ENCODE measurements at regions not wholly inside any gene's neighbourhood (a gene's known extent, or its start where the extent isn't known, plus 50 kb on each side); places are given as distances from the start of the nearest gene placed in this dataset.

DNA sequence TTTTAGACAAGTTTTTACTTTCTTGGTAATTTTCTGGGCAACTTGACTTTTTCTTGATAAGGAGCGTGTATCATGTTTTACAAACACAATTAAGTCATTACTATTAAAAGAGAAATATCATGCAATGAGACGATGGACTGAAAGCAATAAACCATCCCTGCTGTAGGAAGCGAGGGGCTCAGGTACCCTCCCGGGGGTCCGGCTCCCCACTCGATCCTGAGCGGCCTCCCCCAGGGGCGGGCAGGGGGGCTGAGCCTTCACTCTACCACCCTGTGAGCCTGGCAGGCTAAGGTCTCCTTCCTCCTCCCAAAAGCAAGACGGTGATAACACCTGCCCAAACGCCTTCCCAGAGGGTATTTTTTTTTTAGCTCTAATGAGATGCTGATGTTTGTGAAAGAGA is 51.8 kb upstream of the ADGRA1 start:
- no peak for DNase-seq

DNA sequence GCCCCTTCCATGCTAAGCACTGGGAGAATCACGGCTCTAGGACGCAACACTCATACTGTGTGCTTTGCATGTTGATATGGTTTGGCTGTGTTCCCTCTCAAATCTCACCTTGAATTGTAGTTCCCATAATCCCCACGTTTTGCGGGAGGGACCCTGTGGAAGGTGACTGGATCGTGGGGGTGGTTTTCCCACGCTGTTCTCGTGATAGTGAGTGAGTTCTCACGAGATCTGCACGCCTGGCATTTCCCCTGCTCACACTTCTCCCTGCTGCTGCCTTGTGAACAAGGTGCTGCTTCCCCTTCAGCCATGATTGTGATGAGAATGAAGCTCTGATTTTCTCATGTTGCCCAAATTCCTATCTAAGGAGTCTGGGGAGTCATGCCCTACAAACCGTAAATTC is 53.0 kb upstream of the ADGRA1 start:
- DNase-seq: no peak

DNA sequence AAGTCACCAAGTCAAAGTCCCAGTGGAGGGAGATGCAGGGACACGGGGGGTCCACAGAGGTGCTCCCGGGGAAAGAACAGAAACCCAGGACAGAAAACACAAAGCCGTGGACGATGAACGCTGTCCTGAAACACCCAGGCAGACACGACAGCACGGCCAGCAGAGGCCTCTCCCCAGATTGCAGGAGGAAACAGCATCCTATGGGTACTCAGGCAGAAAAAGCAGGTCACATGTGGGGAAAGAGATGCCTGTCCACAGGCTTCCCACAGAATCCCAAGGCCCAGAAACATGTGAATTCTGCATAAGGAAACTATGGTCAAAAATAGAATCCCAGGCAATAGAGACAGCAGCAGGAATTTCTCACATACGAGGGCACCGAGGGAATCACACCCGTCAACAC is 53.6 kb upstream of the ADGRA1 start:
- peak; percentile 75 for DNase-seq

DNA sequence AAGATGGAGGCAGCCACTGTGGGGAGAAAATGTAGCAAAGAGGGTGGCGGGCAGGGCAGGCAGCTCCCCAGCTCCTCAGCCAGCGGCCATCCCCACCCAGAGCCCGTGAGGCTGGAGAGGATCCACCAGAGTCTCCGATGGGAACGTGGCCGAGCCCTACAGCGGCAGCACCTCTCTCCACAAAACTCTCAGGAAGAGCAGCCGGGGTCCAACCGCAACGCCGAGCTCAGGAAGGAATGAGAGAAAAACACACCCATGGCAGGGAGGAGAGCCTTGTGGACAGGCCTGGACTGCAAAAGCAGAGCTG is 54.0 kb upstream of the ADGRA1 start:
- no peak for DNase-seq

DNA sequence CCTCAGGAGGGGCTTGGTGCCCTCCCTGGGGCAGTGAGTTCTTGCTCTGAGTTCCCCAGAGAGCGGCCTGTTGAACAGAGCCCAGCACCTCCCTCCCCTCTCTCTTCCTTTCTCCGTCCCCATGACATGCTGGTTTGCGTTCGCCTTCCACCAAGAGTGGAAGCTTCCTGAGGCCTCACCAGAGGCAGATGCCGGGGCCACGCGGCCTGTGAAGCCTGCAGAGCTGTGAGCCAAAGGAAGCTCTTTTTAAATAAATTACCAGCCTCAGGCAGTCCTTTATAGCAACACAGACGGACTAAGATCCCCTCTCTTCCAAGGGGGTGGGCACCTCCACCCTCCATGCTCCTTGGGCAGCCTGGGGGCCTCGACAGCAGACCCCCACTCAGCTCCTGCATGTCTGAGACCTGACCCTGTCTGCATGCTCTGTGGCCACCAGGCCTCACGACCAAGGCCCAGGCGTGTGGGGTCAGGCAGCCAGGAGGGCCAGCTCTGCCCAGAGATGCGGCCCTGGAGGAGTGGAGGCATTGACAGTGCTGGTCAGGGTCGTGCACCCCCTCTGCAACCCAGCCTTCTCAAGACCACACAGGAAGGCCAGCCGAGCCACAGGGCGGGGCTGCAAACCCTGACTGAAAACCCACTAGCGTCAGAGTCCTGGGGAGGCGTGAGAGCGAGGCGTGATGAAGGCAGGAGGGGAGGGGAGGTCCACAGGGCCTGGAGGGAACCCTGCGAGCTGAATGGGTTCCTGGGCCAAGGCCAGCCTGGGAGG is 54.6 kb upstream of the ADGRA1 start:
- no peak for DNase-seq

DNA sequence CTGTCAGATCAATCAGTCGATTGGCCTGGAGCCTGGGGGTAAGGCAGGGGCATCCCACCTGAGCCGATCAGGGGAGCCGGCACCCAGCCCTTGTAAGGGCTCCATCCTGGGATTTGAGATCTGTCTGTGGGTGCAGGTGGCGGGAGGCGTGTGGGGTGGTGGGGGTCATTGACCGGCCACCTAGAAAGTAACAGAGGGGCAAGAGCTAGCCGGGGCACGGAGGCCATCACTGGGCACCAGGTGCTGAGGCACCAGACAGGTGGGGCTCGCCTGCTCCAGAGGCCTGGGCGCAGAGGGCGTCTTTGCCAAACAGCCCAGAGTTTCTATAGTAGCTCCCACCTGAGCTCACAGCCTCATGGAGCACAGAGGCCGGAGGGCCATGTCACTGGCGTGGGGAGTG is 55.5 kb upstream of the ADGRA1 start:
- no peak for DNase-seq

DNA sequence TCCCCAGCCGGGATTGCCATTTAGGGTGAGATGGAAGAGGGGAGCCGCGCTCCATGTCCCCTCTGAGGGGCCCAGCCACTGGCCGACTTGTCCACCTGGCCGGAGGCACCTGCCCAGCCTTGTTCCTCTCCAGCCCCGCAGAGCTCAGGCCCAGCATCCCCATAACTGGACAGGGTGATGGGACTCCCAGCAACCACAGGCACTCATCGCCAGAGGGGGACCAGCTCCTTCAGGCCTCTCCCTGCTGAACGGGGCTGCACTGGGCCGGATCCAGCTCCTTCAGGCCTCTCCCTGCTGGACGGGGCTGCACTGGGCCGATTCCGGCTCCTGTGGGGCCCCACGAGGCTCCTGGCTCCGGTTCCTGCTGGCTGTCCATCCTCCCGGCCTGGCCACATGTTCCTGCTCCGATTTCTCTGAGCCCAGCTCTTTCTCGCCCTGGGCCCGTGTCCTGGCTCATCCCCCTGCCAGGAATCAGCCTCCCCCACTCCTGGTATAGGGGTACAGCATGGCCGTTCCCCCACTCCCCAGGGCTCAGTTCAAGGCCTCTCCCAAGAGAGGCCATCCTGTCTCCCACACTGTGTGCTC is 56.1 kb upstream of the ADGRA1 start:
- DNase-seq: no peak

DNA sequence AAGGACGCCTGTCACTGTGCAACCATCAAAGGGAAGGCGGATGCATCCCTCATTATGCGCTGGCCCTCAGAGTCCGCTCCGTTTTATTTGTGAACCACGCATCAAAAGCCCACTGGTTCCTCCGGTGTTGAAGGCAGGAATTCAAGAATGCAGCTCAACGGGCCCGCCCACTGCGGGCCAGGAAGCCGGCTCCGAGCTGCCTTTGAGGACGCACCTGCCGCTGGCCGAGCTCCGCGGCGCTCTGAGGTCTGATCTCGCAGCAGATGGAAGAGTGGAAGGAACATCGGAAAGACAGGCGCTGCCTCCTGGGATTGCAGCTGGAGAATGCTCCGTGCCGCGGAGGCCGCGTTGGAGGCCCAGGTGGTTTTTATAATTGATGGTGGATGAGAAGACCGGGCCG is 56.9 kb upstream of the ADGRA1 start:
- DNase-seq: peak; percentile 85

DNA sequence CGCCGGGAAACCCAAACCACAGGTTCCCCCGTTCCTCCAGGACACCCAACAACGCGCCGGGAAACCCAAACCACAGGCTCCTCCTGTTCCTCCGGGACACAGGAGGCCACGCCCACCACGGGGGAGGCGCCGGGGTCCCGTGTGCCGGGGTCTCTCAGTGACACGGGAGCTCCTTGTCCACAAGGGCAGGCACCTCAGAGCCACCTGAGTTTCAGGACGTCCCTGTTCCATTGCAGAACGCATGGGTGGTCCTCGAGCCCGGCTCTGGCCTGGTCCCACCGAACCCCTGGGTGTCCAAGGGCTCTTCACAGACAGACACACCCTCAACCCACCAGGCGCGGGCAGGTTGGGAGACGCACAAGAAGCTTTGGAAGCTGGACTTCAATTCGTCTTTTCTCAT is 57.6 kb upstream of the ADGRA1 start:
- no peak for DNase-seq

DNA sequence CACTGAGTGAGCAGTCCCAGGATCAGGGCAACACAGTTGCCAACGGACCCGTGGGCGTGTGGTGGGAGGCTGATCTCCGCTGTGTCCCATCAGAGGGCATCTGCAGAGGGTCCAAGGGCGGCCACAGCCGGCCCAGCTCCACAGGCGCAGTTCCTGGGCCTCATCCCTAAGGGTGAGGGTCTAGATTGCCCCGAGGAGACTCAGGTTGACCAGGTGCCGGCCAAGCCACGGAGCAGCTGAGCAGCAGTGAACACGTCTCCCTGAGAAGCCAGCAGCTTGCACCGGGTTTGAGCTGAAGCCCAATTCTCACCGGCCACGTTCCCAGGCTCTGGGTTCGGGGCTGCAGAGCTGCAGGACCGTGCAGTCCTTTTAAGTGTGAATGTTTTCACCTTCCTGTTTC is 58.8 kb upstream of the ADGRA1 start:
- DNase-seq: no peak

DNA sequence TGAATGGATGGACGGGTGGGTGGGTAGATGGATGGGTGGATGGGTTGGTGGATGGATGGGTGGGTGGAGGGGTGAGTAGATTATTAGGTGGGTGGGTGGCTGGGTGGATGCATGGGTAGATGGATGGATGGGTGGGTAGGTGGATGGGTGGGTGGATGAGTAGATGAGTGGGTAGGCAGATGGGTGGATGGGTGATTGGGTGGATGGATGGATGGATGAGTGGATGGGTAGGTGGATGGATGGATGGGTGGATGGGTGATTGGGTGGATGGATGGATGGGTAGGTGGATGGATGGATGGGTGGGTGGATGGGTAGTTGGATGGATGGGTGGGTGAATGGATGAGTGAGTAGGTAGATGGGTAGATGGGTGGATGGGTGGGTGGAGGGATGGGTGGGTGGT is 59.6 kb upstream of the ADGRA1 start:
- no peak for DNase-seq

DNA sequence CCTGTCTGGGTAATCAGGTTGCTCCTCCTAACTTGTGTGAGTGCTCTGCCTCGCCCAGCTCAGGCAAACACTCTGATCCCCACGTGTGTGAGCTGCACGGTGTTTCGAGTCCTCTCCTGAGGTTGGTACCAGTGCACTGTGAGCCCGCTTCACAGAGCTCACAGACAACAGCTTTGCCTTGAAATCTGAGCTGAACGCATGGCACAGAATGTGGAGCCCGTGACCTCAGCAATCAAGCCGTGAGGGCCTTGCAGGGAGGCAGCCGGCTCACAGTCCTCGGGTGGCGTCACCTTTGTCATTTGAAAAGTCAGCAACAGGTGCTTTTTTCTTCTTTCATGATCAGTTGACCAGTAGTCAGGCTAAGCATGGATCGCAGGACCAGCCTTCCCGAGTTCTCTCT is 60.2 kb upstream of the ADGRA1 start:
- peak; percentile 49 for DNase-seq

DNA sequence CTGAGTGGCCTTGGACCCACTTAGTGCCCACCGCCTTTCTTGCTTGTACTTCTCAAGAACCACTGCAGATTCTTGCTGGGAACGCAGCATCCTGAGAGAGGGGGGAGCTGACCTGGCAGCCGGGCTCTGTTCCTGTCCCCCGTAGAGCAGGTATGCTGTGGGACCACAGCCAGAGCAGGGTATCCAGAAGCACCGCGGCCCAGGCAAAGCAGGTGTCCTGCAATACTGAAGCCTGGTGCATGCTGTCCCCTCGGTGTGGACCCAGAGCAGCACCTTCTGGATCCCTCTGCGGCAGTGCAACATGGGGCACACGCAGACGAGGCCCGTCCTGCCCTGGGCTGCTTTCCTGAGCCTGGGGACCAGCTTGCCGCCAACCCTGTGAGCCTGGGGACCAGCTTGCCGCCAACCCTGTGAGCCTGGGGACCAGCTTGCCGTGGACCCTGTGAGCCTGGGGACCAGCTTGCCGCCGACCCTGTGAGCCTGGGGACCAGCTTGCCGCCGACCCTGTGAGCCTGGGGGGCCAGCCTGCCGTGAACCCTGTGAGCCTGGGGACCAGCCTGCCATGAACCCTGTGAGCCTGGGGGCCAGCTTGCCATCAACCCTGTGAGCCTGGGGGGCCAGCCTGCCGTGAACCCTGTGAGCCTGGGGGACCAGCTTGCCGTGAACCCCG is 60.9 kb upstream of the ADGRA1 start:
- DNase-seq: no peak

DNA sequence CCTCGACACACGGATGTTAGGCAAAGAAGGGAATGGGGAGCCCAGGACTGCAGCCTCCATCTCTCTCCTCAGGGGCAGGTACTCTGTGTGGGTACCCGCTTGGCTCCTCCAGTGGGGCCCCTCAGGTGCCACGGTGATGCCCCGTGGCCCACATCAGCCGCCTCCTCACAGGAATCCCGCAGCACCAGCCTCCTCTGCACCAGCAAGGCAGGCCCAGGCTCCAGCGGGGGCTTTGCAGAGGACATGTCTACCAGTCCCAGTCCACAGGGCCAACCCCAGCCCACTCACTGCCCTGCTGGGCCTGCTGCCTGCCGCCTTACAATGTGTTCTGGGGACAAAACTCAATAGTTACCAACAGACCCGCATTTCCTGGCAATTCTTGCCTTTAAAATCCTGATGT is 61.6 kb upstream of the ADGRA1 start:
- no peak for DNase-seq

DNA sequence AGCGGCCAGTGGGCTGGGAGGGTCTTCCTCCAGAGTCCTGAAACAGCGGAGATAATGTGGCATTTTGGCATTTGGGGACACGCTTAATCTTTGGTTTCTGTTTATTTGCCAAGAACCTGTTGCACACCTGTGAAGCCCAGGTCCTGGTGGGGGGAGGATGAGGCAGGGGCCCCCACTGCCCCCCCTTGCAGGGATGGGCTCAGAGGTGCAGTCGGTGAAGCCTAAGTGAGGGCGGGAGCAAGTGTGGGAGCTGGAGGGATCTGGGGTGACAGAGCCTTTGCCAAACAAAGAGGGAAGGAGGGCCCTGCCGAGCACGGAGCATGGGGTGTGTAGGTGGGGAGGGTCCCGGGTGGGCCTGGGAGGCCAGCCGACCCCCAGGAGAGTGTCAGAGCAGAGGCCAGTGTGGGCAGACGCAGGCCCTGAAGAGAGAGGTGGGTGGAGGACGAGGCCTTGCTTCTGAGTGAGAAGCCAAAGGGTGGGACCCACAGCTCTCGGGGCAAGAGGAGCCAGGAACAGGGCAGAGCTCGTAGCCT is 62.1 kb upstream of the ADGRA1 start:
- no peak for DNase-seq

DNA sequence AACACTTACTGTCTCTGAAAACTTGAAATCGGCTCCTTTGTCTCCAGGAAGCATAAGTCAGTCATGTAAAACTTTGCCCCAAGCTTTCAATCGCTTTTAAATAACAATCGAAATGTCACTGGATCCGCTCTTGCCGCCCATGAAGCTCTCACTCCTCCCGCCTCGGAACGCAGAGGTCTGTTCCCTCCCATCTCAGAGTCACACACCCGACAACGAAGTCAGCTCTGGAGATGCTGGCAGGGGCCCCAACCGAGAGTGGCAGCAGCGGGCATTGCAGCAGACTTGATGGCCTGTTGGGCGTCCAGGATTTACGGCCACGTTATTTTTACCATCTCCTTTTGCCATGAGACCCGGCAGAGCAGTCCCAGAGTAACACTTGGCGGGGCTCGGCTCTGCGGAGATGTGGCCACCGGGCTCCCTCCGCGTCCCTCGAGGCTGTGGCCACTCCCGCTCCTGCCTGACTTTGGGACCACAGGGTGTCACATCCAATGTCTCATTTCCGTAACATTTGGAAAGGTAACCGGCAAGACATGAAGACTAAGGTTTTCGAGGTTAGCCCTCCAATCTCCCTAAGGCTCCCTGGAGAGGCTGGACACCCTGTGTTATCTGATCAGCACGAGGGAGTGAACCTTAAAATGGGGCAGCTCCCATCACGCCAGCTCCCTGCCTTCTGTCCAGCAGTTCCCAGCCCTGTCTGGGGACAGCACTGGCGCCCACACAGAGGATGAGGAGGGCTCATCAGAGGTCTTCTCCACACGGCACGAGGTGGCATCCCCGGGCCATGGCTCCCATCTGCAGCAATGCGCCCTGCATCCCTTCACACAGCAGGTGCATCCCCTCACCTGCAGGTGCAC is 62.8 kb upstream of the ADGRA1 start:
- no peak for DNase-seq

DNA sequence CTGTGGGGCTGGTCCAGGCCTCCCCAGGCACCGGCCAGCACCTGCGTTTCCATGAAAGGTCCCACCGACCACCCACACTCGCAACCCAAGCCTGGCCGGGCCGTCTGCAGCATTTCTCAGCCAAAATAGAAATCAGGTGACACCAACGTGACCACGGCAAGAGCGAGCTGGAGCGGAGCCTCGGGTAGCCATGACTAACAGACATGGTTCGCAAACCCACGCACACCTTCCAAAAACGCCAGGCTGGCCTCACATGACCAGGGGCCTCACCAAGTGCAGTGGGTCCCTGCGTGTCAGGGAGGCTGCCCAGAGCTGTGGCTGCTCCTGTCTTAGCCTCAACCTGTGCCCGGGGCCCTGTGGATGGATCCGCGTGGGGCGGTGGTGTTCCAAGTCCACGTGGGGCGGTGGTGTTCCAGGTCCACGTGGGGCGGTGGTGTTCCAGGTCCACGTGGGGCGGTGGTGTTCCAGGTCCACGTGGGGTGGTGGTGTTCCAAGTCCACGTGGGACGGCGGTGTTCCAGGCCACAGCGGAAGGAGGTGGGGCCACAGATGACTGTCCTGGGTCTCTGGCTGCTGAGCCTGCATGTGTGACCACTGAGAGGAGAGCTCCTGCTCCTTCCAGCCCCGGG is 64.4 kb upstream of the ADGRA1 start:
- DNase-seq: no peak

DNA sequence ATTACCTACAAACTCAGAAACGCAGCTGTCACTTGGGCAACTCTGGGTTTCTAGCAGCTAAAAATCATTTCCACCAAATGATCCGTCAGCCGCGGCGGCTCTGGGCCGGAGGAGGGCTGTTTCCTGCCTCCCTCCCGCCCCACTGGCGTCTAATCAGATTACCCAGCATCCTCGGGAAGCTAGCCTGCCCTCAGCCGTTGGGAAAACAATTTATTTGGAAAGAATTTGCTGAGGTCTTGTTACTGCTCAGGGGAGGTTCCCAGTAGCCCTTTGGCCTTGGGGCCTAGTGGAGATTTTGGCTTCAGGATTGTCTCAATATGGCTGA is 65.0 kb upstream of the ADGRA1 start:
- DNase-seq: peak; percentile 67

DNA sequence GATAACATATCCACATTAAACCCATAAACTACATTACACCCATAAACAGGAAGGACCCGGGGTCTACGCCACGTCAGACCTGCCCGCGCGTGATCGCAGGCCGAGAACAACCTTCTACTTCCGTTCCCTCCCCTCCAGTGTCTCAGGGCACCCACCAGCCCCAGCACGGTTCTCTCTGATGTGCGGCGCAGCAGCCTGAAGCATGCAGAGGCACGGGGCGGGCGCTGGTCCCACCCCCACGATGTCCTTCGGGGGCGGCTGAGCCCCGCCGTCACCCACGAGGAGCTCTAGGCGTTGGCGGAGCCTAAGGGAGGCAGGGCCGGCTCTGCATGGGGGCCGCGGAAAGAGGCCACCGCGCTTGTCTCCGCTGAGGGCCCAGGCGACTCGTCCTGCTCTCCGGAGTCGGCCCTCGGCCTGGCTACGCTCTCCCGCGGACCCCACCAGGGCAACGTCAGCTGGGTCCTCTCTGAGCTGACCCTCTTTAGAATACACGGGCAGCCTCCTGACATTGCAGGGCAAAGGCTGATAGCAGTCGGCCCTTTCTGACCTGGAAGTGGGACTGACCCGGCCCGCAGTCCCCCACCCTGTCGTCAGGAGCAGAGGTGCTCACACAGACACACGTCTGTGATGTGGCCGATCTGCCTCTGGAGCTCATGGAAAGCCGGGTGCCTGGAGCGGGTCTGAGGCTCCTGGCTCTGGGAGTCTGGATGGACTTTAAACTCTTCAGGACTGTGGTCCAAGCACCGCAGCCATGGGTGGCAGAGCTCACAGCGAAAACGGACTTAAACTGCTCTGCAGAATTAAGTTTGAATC is 65.6 kb upstream of the ADGRA1 start:
- DNase-seq: no peak

DNA sequence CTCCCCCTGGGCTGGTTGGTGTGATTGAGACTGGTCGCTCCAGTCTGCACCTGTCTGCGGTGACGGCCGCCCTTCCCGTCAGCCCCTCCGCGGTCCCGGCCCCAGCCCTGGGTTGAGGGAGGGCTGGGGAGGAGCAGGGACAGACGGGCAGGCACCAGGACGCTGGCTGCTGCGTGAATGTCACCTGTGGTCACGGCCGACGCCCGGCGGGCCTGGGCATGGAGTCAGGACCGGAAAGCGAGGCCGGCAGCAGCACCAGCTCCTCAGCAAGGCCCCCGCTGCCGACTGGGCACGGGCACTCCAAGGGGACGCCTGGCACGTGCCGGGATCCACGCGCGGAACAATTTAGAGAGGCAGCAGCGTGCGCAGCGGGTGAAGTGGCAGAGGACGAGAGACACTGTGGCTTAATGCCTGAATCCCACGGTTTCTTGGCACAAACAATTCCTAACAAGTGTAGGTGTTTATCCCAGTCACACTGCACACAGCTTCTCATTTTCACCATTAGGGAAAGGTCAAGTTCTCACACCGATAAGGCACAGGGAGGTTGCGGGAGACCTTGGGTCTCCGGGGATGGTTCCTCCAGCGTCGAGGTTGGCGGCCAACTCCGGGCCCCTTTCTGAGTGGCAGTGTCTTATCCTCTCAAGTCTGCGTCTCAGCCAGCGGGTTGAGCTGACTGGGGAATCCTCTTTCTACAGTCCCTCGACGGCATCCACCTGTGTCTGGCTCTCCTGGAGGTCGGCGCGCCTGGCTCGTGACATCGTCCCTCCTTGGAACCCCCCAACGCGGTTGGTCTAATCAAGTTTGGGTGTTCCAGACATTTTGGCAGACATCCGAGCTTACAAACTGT is 66.4 kb upstream of the ADGRA1 start:
- no peak for DNase-seq

DNA sequence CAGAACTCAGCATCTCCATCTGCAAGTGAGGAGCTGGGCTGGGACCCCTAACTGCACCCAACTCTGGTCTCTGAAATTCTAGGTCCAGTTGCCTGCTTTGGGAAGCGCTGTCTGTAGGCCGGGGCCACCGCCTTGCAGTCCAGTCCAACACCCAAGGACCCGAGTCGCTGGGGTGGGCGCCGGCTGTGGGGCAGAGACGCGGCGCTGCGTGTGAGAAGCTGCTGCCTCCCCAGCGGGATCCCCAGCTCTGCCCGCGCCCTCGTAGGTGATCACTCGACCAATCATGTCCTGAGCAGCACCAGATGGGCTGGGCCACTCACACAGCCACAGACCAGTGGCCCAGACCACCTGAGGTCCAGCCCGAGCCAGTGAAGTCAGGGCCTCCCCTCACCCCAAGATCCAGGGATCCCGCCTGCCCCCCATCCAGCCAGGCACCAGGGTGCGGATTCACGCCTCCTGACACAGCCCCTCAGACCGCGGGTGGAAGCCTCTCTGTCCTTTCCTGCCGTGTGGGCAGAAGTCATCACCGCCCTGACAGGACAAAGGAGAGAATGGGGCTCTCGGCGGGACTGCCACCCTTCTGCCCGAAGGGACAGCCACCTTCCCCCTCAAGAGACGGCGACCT is 67.4 kb upstream of the ADGRA1 start:
- DNase-seq: no peak

Measured in retina (tissue), 1 donor.